Mesenchymal stem cell (in vitro differentiated cells and primary cell): ENCODE measurements at regions not wholly inside any gene's neighbourhood (a gene's known extent, or its start where the extent isn't known, plus 50 kb on each side); places are given as distances from the start of the nearest gene placed in this dataset.

Experiments used
- DNase-seq: peaks from one replicate; pipeline ENCODE4 v3.0.0-alpha.2; 2013
- H2AFZ ChIP-seq: one replicate; pipeline ENCODE4 v1.6.1; 2013; ENCODE audit warnings: low read depth, mild to moderate bottlenecking, control low read depth, inconsistent platforms, low read length, moderate library complexity
- H2AK5ac ChIP-seq: 2 replicates; pipeline ENCODE4 v1.6.1; 2013; ENCODE audit warnings: low read length, moderate library complexity, mild to moderate bottlenecking, inconsistent platforms; ENCODE audit not compliant: severe bottlenecking
- H2BK120ac ChIP-seq: one replicate; pipeline ENCODE4 v1.6.1; 2013; ENCODE audit warnings: low read depth, mild to moderate bottlenecking, inconsistent platforms, low read length, moderate library complexity
- H2BK12ac ChIP-seq, 2 experiments: one replicate each; pipeline ENCODE4 v1.6.1; 2013; ENCODE audit warnings: inconsistent platforms in 2 of 2, low read length in 2 of 2, mild to moderate bottlenecking in 2 of 2, moderate library complexity in 2 of 2, control low read depth in 1 of 2
- H2BK15ac ChIP-seq: one replicate; pipeline ENCODE4 v1.6.1; 2013; ENCODE audit warnings: mild to moderate bottlenecking, low read depth, inconsistent platforms; ENCODE audit not compliant: poor library complexity, severe bottlenecking
- H2BK5ac ChIP-seq: 2 replicates; pipeline ENCODE4 v1.6.1; 2013; ENCODE audit warnings: low read depth, mild to moderate bottlenecking, low read length, control low read depth, inconsistent platforms; ENCODE audit not compliant: poor library complexity, severe bottlenecking
- H3K14ac ChIP-seq, 2 experiments: one replicate each; pipeline ENCODE4 v1.6.1; 2013; ENCODE audit warnings: inconsistent platforms in 2 of 2, low read length in 2 of 2, control low read depth in 1 of 2, mild to moderate bottlenecking in 1 of 2, moderate library complexity in 1 of 2
- H3K18ac ChIP-seq, 2 experiments: one replicate each; pipeline ENCODE4 v1.6.1; 2013; ENCODE audit warnings: inconsistent platforms in 2 of 2, low read length in 2 of 2, control low read depth in 1 of 2, low read depth in 1 of 2, mild to moderate bottlenecking in 1 of 2
- H3K23ac ChIP-seq, 2 experiments: one replicate each; pipeline ENCODE4 v1.6.1; 2013; ENCODE audit warnings: inconsistent platforms in 2 of 2, low read length in 2 of 2, mild to moderate bottlenecking in 2 of 2, moderate library complexity in 2 of 2, control low read depth in 1 of 2
- H3K27ac ChIP-seq: 2 replicates; pipeline ENCODE4 v1.5.1; 2013; ENCODE audit warnings: mild to moderate bottlenecking, moderate library complexity, low read length, control low read depth, inconsistent platforms; ENCODE audit not compliant: poor library complexity, severe bottlenecking
- H3K27me3 ChIP-seq, 2 experiments: 2 replicates each; pipeline versions ENCODE4 v1.6.1 to v1.7.0; 2013; ENCODE audit warnings: low read length in 2 of 2, mild to moderate bottlenecking in 2 of 2, moderate library complexity in 2 of 2, control low read depth in 1 of 2, inconsistent platforms in 1 of 2; ENCODE audit not compliant: control insufficient read depth in 1 of 2, insufficient read depth in 1 of 2
- H3K36me3 ChIP-seq, 2 experiments: 2 replicates each; pipeline versions ENCODE4 v1.6.1 to v1.7.0; 2013; ENCODE audit warnings: low read length in 2 of 2, control low read depth in 1 of 2, inconsistent platforms in 1 of 2, low read depth in 1 of 2, mild to moderate bottlenecking in 1 of 2; ENCODE audit not compliant: insufficient read depth in 2 of 2, control insufficient read depth in 1 of 2
- H3K4ac ChIP-seq, 2 experiments: one replicate each; pipeline ENCODE4 v1.6.1; 2013; ENCODE audit warnings: inconsistent platforms in 2 of 2, low read length in 2 of 2, mild to moderate bottlenecking in 2 of 2, moderate library complexity in 2 of 2, control low read depth in 1 of 2, low read depth in 1 of 2
- H3K4me1 ChIP-seq: 2 replicates; pipeline ENCODE4 v1.6.1; 2013; ENCODE audit warnings: low read depth, low read length, control low read depth; ENCODE audit not compliant: control insufficient read depth, insufficient read depth
- H3K4me2 ChIP-seq: 2 replicates; pipeline ENCODE4 v1.6.1; 2013; ENCODE audit warnings: low read length, mild to moderate bottlenecking, inconsistent platforms; ENCODE audit not compliant: poor library complexity, severe bottlenecking
- H3K4me3 ChIP-seq, 2 experiments: 2 replicates each; pipeline versions ENCODE4 v1.5.1 to v1.7.0; 2013; ENCODE audit warnings: low read length in 2 of 2, mild to moderate bottlenecking in 2 of 2, control low read depth in 1 of 2, low read depth in 1 of 2; ENCODE audit not compliant: insufficient read depth in 1 of 2
- H3K79me1 ChIP-seq: replicated peaks from 2 replicates; pipeline ENCODE4 v1.6.1; 2013; ENCODE audit warnings: mild to moderate bottlenecking, control low read depth, low read length, inconsistent platforms; ENCODE audit not compliant: poor library complexity, severe bottlenecking
- H3K9ac ChIP-seq: 2 replicates; pipeline ENCODE4 v1.7.0; 2013; ENCODE audit warnings: mild to moderate bottlenecking, low read length, moderate library complexity
- H3K9me3 ChIP-seq: 2 replicates; pipeline ENCODE4 v1.7.0; 2013; ENCODE audit warnings: mild to moderate bottlenecking, low read length; ENCODE audit not compliant: control insufficient read depth
- H4K8ac ChIP-seq: one replicate; pipeline ENCODE4 v1.6.1; 2013; ENCODE audit warnings: inconsistent platforms, mild to moderate bottlenecking, low read length, moderate library complexity
- H4K91ac ChIP-seq: one replicate; pipeline ENCODE4 v1.6.1; 2013; ENCODE audit warnings: mild to moderate bottlenecking, low read length, inconsistent platforms
- WGBS: methylation state at CpG from one replicate; pipeline ENCODE4 v1.1.7; 2013; ENCODE audit warnings: mixed read lengths; 5-methylcytosine and 5-hydroxymethylcytosine counted together

DNA sequence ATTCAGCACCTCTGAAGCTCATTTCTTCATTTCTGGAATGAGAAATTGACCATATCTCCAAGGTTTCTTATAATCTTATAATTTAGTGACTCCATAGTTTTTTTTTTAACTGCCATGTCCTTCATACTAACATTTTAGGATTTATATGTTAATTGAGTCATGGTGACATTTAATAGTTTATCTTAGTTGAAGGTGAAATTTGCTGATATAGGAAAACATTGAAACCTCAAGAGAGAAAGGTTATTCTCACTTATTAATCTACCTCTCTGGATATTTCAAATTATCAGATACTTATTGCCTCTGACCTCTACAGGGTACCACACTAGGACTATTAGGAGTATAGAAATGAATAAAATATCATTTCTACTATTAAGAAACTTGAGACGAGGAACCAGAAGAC lies 499.0 kb downstream of the NUP35 start:
- H3K23ac ChIP-seq = no peak overlapping the region
- no peak overlapping the region for H3K4ac ChIP-seq
- peaks cover 17% of the 10 kb centered on the region for H3K9me3 ChIP-seq
- no peak overlapping the region for H2BK12ac ChIP-seq
- H4K8ac ChIP-seq = no peak overlapping the region
- no peak overlapping the region for H3K14ac ChIP-seq
- no peaks in the 10 kb centered on the region for H3K36me3 ChIP-seq
- H2BK15ac ChIP-seq = no peak overlapping the region
- H3K9ac ChIP-seq = no peak overlapping the region
- H2AFZ ChIP-seq = no peak overlapping the region
- H3K18ac ChIP-seq = no peak overlapping the region
- H3K4me3 ChIP-seq = no peak overlapping the region
- no peaks in the 10 kb centered on the region for H3K79me1 ChIP-seq
- H3K4me2 ChIP-seq = no peak overlapping the region
- no peak overlapping the region for H2AK5ac ChIP-seq
- no peak overlapping the region for H2BK5ac ChIP-seq
- H3K4me1 ChIP-seq = no peaks in the 10 kb centered on the region
- WGBS = no CpG with 5 or more reads among the region's 1 CpG
- no peak overlapping the region for H4K91ac ChIP-seq
- H3K27ac ChIP-seq = no peak overlapping the region
- no peak overlapping the region for H2BK120ac ChIP-seq
- DNase-seq = no peak
- no peaks in the 10 kb centered on the region for H3K27me3 ChIP-seq

DNA sequence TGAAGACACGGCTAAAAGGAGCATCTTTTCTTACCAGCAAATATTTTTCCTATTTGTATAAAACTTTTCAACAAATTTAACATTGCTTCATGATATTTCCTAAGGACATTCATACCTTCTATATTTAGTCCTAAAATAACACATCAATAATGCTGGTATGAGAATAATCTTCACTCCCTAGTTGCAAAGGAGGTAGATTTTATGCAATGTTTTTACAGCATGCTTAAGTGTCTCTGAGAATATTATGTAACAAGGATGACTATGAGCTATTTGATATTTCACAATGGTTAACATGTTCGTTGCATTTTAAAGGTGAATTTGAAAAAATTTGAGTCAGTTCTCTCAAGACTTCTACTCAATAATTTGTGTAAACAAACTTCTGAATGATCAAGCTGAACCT lies 506.7 kb downstream of the NUP35 start:
- no peak overlapping the region for H2BK12ac ChIP-seq
- no peak overlapping the region for H2AK5ac ChIP-seq
- H3K9me3 ChIP-seq = peaks cover 3% of the 10 kb centered on the region
- no peak overlapping the region for H3K4me3 ChIP-seq
- no peaks in the 10 kb centered on the region for H3K79me1 ChIP-seq
- 81% methylated on average over 2 of the region's 2 CpGs for WGBS
- no peak overlapping the region for H3K18ac ChIP-seq
- no peak overlapping the region for H3K23ac ChIP-seq
- H3K9ac ChIP-seq = no peak overlapping the region
- H3K36me3 ChIP-seq = no peaks in the 10 kb centered on the region
- H2BK5ac ChIP-seq = no peak overlapping the region
- H4K8ac ChIP-seq = no peak overlapping the region
- no peak overlapping the region for H2BK15ac ChIP-seq
- no peak overlapping the region for H3K4ac ChIP-seq
- H3K4me2 ChIP-seq = no peak overlapping the region
- no peaks in the 10 kb centered on the region for H3K27me3 ChIP-seq
- H3K27ac ChIP-seq = no peak overlapping the region
- no peak overlapping the region for H2BK120ac ChIP-seq
- H3K4me1 ChIP-seq = no peaks in the 10 kb centered on the region
- H4K91ac ChIP-seq = no peak overlapping the region
- DNase-seq = no peak
- H2AFZ ChIP-seq = no peak overlapping the region
- no peak overlapping the region for H3K14ac ChIP-seq

DNA sequence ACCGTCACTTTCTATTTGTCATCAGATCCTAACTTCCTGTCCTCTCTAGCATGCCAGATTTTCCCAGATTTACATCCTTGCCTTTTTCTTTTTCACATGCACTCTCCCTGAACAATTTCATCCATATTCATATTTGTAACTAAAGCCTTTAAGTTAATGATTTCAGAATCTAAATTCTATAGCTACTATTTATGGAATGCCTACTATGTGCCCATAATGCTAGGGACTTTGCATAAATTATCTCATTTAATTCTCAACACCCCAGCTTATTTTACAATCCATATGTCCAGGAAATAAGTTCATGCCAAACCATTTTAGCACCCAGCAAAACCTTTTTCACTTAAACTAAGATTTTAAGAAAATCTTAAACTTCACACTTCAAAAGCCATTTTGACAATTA lies 531.9 kb downstream of the NUP35 start:
- H3K27ac ChIP-seq = no peak overlapping the region
- 59% methylated on average over 1 of the region's 1 CpG for WGBS
- no peak overlapping the region for H2AK5ac ChIP-seq
- no peak overlapping the region for H2BK5ac ChIP-seq
- no peak overlapping the region for H4K91ac ChIP-seq
- no peak overlapping the region for H2BK15ac ChIP-seq
- H3K4me2 ChIP-seq = no peak overlapping the region
- no peaks in the 10 kb centered on the region for H3K36me3 ChIP-seq
- no peak overlapping the region for H4K8ac ChIP-seq
- H3K9me3 ChIP-seq = peaks cover 14% of the 10 kb centered on the region
- no peak overlapping the region for H2AFZ ChIP-seq
- no peak overlapping the region for H3K4me3 ChIP-seq
- no peak overlapping the region for H3K14ac ChIP-seq
- H3K23ac ChIP-seq = no peak overlapping the region
- H3K18ac ChIP-seq = no peak overlapping the region
- no peaks in the 10 kb centered on the region for H3K4me1 ChIP-seq
- DNase-seq = no peak
- H3K79me1 ChIP-seq = no peaks in the 10 kb centered on the region
- H3K27me3 ChIP-seq = no peaks in the 10 kb centered on the region
- H2BK12ac ChIP-seq = no peak overlapping the region
- H3K9ac ChIP-seq = no peak overlapping the region
- H3K4ac ChIP-seq = no peak overlapping the region
- no peak overlapping the region for H2BK120ac ChIP-seq

DNA sequence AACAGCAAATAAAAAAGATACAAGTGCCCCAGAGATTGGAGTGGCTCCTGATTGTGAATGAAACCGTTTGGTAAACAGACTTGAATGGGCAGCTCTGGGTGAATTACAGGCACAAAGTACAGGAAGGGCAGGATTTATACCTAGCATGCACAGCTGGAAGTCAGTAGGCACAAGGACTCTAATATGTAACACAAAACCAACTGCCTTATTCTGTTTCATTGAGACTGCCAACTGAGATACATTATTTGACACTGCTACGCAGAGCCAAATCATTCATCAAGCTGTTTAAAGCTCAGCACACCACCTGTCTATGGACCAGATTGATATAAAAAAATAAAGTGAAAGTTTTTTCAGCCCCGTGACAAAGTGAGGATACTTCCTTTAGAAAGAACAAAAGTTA lies 541.2 kb downstream of the NUP35 start:
- DNase-seq = no peak
- no peak overlapping the region for H3K9ac ChIP-seq
- no peak overlapping the region for H2BK5ac ChIP-seq
- 38% methylated on average over 1 of the region's 3 CpGs for WGBS
- no peak overlapping the region for H2BK120ac ChIP-seq
- H4K91ac ChIP-seq = no peak overlapping the region
- H3K14ac ChIP-seq = no peak overlapping the region
- no peak overlapping the region for H3K4ac ChIP-seq
- peaks cover 4% of the 10 kb centered on the region for H3K9me3 ChIP-seq
- H3K18ac ChIP-seq = no peak overlapping the region
- no peak overlapping the region for H3K4me3 ChIP-seq
- no peak overlapping the region for H2BK15ac ChIP-seq
- no peak overlapping the region for H2AFZ ChIP-seq
- H3K4me2 ChIP-seq = no peak overlapping the region
- no peak overlapping the region for H2BK12ac ChIP-seq
- no peaks in the 10 kb centered on the region for H3K4me1 ChIP-seq
- H3K23ac ChIP-seq = no peak overlapping the region
- no peaks in the 10 kb centered on the region for H3K79me1 ChIP-seq
- no peaks in the 10 kb centered on the region for H3K36me3 ChIP-seq
- H2AK5ac ChIP-seq = no peak overlapping the region
- H3K27me3 ChIP-seq = no peaks in the 10 kb centered on the region
- H4K8ac ChIP-seq = no peak overlapping the region
- no peak overlapping the region for H3K27ac ChIP-seq
